ENCODE measurements at regions not wholly inside any gene's neighbourhood (a gene's known extent, or its start where the extent isn't known, plus 50 kb on each side); places are given as distances from the start of the nearest gene placed in this dataset.

GRCh38 chr5:85484982-85485574 is 1100.4 kb upstream of the EDIL3 start:
- DNase-seq = no peak
- Histone ChIP-seq H3K4me3 (no peak overlapping the region), H3K27ac (no peak overlapping the region), H3K4me1 (no peaks in the 10 kb centered on the region), H3K9me3 (peaks cover 0 to 3% (median 0%) of the 10 kb centered on the region in 4 donors), H3K27me3 (no peaks in the 10 kb centered on the region), H3K36me3 (no peaks in the 10 kb centered on the region)
- WGBS, 2 donors = 85 to 86% methylated on average over 2 of the region's 2 CpGs
- ATAC-seq (ENCODE audit: low FRiP score in 2 of 2) = no peak
- TF ChIP-seq POLR2A (IDR thresholded peaks at IDR 0.05) = no peak
- TF ChIP-seq EP300 (IDR thresholded peaks at IDR 0.05) = no peak
- no peak for TF ChIP-seq POLR2AphosphoS5 (IDR thresholded peaks at IDR 0.05)
- TF ChIP-seq CTCF (IDR thresholded peaks at IDR 0.05) = no peak

- H3K27me3 ChIP-seq = no peaks in the 10 kb centered on the region
- H3K27ac ChIP-seq = no peak overlapping the region
- no peak for TF ChIP-seq POLR2AphosphoS5 (IDR thresholded peaks at IDR 0.05)
- TF ChIP-seq EP300 (IDR thresholded peaks at IDR 0.05) = no peak
- no peak for TF ChIP-seq CTCF (IDR thresholded peaks at IDR 0.05)
- TF ChIP-seq POLR2A (IDR thresholded peaks at IDR 0.05) = no peak
- H3K9me3 ChIP-seq = peaks cover 0 to 3% (median 0%) of the 10 kb centered on the region in 4 donors
- ATAC-seq (ENCODE audit: low FRiP score in 2 of 2) (no peak), DNase-seq (no peak)
- no peaks in the 10 kb centered on the region for H3K36me3 ChIP-seq
- H3K4me3 ChIP-seq = no peak overlapping the region
- H3K4me1 ChIP-seq = no peaks in the 10 kb centered on the region
Measured at GRCh38 chr5:85488295-85488694, 1103.6 kb upstream of the EDIL3 start.

- no peaks in the 10 kb centered on the region for H3K27me3 ChIP-seq
- no peak for TF ChIP-seq EP300 (IDR thresholded peaks at IDR 0.05)
- no peak for TF ChIP-seq CTCF (IDR thresholded peaks at IDR 0.05)
- TF ChIP-seq POLR2A (IDR thresholded peaks at IDR 0.05) = no peak
- no peak for TF ChIP-seq POLR2AphosphoS5 (IDR thresholded peaks at IDR 0.05)
- H3K27ac ChIP-seq = no peak overlapping the region
- H3K36me3 ChIP-seq = no peaks in the 10 kb centered on the region
- H3K4me1 ChIP-seq = no peaks in the 10 kb centered on the region
- DNase-seq = no peak
- H3K9me3 ChIP-seq = no peaks in the 10 kb centered on the region
- ATAC-seq (ENCODE audit: low FRiP score in 2 of 2) = no peak
- H3K4me3 ChIP-seq = no peak overlapping the region
Measured at GRCh38 chr5:85500869-85501268, 1116.2 kb upstream of the EDIL3 start.

DNA sequence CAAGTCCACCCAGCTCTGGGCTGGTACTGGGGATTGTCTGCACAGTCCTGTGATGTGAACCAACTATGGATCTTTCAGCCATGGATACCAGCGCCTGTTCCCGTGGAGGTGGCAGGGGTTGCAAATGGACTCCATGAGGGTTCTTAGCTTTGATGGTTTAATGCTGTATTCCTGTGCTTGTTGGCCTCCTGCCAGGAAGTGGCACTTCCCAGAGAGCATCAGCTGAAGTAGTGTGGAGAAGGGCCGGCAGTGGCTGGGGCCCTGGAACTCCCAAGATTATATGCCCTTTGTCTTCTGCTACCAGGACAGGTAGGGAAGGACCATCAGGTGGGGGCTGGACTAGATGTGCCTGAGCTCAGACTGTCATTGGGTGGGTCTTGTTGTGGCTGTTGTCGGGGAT is 1104.8 kb upstream of the COX7C start:
- H3K27me3 ChIP-seq = no peaks in the 10 kb centered on the region
- no peak for DNase-seq
- no peak for TF ChIP-seq POLR2A (IDR thresholded peaks at IDR 0.05)
- no peak for TF ChIP-seq CTCF (IDR thresholded peaks at IDR 0.05)
- no peak for TF ChIP-seq EP300 (IDR thresholded peaks at IDR 0.05)
- H3K36me3 ChIP-seq = no peaks in the 10 kb centered on the region
- 48 to 74% methylated on average over 2 to 4 of the region's 4 CpGs for WGBS, 2 donors
- H3K4me1 ChIP-seq = no peaks in the 10 kb centered on the region
- no peak overlapping the region for H3K4me3 ChIP-seq
- no peak overlapping the region for H3K27ac ChIP-seq
- H3K9me3 ChIP-seq = no peaks in the 10 kb centered on the region
- ATAC-seq (ENCODE audit: low FRiP score in 2 of 2) = no peak

- Histone ChIP-seq H3K27me3 (no peaks in the 10 kb centered on the region), H3K4me1 (no peaks in the 10 kb centered on the region), H3K9me3 (no peaks in the 10 kb centered on the region), H3K27ac (no peak overlapping the region), H3K4me3 (no peak overlapping the region), H3K36me3 (no peaks in the 10 kb centered on the region)
- no peak for TF ChIP-seq EP300 (IDR thresholded peaks at IDR 0.05)
- no peak for TF ChIP-seq POLR2AphosphoS5 (IDR thresholded peaks at IDR 0.05)
- TF ChIP-seq POLR2A (IDR thresholded peaks at IDR 0.05) = no peak
- TF ChIP-seq CTCF (IDR thresholded peaks at IDR 0.05) = no peak
- DNase-seq (no peak), ATAC-seq (ENCODE audit: low FRiP score in 2 of 2) (no peak)
Measured at GRCh38 chr5:85515588-85515987, 1102.2 kb upstream of the COX7C start.

Measured in upper lobe of left lung (tissue), 6 donors.